Skin epidermis (tissue), 12 donors: ENCODE measurements at regions not wholly inside any gene's neighbourhood (a gene's known extent, or its start where the extent isn't known, plus 50 kb on each side); places are given as distances from the start of the nearest gene placed in this dataset.
"Not testable (repeated sequence)": the region's sequence is repeated elsewhere in the genome, so short reads cannot be mapped to it uniquely, and the experiment has no call there.

Experiments used
- H3K27ac ChIP-seq, 21 experiments: fragments of 200-600 bp; sonication (generic) in 11 of 21; one replicate each; pipeline ENCODE4 v1.5.0; 2020; ENCODE audit warnings: mild to moderate bottlenecking in 3 of 21, inconsistent platforms in 2 of 21, moderate library complexity in 2 of 21
- H3K4me3 ChIP-seq, 7 experiments: fragments of 200-600 bp; sonication (generic) in 2 of 7; one replicate each; pipeline ENCODE4 v1.5.0; 2020; ENCODE audit warnings: inconsistent platforms in 2 of 7, mild to moderate bottlenecking in 2 of 7, moderate library complexity in 1 of 7

DNA sequence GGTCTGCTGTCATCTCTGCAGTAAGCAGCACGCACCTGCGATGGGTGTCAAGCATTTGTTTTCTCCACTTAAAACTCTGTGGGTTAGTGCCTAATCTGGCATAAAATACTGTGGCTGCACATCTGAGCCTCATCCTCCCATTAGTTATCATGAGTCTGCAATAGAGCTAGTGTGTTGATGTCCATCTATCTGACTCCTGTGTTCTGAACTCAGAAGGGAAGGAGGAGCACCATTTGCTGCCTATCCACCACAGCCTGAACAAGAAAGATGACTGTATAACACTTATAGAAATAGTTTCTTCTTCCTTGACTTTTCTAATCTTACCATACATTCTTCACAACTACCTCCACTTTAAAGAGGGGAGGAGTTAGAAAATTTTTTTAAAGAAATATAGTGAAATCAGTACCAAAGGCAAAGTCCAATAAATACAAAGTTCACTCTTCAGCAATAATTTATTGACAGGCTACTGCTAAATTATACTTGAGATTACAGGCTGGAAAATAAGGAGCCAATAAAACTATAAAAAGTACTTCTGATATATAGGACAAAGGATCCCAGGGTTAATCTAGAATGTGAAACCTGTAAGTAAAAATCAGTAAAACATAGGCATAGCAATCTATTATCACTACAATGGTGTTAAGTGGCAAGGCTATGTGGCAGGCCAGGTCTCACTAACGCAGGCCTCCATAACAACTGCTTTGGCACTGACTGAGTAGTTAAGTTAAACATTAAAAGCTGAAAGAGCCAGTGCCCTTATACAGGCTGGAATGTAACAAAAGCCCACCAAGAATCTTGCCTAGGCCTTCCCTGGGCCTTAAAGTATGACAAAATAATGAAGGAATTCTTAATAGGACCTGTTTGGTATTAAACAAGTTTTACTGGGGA is 70.2 kb downstream of the LGALS9C start:
- H3K27ac ChIP-seq, result not testable (repeated sequence)

DNA sequence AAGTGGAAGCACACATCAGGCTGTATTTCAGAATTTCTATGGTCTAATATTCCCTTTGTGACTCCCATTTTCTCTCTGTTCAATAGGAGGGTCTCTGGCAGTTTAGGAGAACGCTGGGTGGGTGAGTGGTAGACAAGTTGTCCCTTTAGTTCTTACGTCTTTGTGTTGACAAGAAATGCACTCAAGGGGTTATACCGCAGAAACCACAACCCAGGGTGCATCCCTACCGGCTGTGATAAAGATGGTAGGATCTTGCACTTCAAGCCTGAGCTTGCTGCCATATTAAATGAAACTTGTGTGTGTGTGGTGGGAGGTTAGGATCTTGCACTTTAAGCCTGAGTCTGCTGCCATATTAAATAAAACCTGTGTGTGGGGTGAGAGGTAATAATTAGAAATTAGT is 80.5 kb downstream of the LGALS9C start:
- H3K27ac ChIP-seq, H3K4me3 ChIP-seq: not testable (repeated sequence)

More for the DNA sequence above, 70.2 kb downstream of the LGALS9C start:
- not testable (repeated sequence) for H3K4me3 ChIP-seq

DNA sequence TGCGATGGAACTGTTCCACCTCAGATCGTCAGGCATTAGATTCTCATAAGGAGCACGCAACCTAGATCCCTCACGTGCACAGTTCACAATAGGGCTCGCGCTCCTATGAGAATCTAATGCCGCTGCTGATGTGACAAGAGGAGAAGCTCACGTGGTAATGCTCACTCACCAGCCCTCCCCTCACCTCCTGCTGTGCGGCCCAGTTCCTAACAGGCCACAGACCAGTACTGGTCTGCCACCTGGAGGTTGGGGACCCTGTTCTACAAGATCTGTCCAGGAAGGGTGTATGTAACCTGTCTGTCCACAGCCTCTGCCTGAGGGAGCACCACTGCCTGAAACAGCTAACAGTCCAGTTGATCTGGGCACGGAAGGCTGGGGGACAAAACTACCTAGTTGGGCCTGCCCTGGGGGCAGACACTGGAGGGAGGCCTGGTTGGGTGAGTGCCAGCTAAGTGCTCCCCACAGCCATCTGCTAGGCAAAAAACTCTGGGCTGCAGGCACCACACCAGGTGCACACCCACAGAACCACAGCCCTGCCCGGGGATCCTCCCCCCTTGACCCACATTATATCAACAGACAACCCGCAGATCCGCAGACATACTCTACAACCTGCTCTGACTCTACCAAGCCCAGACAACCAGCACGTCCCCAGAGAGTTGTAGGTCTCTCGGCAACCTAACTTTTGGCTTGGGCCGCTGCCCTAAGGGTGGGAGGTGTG is 80.7 kb downstream of the TBC1D28 start:
- peak overlapping the region in 1 of 21 experiments; percentile 72 for H3K27ac ChIP-seq
- not testable (repeated sequence) for H3K4me3 ChIP-seq

DNA sequence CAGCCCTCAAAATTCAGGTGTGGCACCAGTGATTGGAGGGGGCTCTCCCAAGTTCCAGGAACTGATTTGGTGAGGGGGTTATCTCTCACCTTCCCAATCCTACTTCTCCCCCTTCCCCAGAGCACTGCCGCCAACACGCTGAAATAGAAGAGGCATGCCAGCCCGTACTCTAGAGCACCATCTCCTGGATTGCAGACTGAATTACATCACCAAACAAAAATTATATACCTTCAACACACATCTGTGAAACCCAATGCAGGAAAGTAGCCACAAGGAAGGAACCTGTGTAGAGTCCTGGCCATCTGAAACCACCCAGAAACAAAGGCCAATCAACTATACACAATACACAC is 80.1 kb downstream of the TBC1D28 start:
- not testable (repeated sequence) for H3K4me3 ChIP-seq

DNA sequence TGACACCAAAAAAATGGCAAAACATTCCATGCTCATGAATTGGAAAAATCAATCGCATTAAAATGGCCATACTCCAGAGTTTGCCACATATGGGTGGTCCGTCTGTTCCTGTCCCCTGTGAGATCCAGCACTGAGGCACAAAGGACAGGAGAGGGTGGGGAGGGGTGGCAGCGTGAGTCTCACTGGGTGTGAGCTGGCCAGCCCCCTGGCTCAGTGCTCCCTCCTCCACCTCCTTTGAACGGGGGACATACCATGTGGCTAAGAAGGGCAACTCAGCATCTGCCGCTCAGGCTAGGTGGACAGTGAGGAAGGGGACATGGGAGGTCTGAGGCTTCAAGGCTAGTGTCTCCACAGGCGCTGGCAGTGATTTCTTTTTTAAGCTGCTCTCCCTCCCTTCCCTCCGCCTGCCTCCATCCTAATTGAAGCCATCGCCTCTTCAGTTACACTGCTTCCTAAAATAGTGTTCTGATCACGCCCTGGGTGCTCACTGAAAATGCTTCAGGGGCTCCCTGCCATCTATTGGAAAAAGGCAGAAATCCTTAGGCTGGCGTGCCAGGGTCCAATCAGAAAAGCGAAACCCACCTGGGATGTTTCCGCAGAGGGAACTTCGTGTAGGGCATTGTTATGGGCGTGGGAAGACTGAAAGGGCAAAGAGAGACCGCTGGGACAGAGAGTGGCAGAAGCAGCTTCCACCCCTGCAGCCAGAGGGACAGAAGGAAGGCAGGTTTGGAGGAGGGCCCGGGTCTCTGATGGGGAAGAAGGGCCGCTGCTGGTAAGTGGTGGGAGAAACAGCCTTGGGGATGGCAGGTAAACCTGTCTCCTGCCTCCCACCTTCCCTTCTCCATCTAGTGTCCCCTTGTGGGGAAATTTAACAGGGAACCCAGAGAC is 75.8 kb downstream of the TBC1D28 start:
- H3K27ac ChIP-seq, result peak overlapping the region in 1 of 21 experiments; percentile 54
- not testable (repeated sequence) for H3K4me3 ChIP-seq

More for the DNA sequence above, 80.1 kb downstream of the TBC1D28 start:
- H3K27ac ChIP-seq, result peak overlapping the region in 2 of 21 experiments; percentile 11 to 72

DNA sequence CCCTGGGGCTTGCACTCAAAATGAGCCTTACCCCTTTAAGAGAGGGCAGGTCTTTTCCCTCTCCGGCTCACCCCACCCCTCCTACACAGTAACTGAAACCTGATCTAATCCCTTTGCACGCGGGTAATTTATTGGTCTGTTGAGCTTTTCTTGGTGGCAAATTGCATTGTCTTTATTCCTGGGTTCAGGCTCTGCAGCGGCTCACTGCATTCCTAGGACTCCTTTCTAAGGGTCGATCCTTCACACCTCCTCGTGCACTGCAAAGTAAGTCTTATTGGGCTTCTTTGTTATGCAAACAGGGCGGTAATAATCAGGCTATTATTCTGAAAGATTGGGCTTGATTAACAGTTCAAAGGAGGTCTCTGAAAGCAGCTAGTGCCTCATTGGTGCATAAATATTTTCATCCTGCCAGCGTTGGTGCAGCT is 74.7 kb downstream of the TBC1D28 start:
- not testable (repeated sequence) for H3K27ac ChIP-seq

DNA sequence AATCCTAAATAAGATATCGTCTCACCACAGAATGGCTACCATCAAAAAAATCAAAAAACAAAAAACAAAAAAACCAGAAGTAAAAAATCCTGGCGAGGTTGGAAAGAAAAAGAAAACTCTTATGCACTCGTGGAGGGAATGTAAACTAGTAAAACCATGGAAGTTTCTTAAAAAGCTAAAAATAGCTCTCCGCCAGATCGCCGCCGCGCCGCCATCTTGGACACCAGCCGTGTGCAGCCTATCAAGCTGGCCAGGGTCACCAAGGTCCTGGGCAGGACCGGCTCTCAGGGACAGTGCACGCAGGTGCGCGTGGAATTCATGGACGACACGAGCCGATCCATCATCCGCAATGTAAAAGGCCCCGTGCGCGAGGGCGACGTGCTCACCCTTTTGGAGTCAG is 71.7 kb downstream of the TBC1D28 start:
- not testable (repeated sequence) for H3K4me3 ChIP-seq, H3K27ac ChIP-seq

More for the DNA sequence above, 74.7 kb downstream of the TBC1D28 start:
- not testable (repeated sequence) for H3K4me3 ChIP-seq

DNA sequence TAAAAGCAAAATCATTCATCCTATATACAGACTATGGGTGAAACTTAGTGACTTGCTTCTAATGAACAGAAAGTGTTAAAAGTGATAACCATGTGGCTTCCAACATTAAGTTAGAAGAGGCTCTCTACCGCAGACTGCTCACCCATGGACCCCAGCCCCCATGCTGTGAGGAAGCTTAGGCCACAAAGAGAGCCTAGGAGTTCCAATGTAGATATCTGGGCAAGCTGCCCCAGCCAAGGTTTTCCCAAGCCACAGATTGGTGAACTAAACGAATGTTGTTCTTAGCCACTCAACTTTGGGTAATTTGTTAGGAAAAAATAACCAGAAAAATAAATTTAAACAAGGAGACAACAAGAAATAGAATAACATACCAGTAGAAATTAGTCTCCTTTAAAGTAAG is 70.1 kb downstream of the TBC1D28 start:
- not testable (repeated sequence) for H3K4me3 ChIP-seq
- H3K27ac ChIP-seq, result peak overlapping the region in 1 of 21 experiments; percentile 49
